ENCODE measurements at regions not wholly inside any gene's neighbourhood (a gene's known extent, or its start where the extent isn't known, plus 50 kb on each side); places are given as distances from the start of the nearest gene placed in this dataset.

DNA sequence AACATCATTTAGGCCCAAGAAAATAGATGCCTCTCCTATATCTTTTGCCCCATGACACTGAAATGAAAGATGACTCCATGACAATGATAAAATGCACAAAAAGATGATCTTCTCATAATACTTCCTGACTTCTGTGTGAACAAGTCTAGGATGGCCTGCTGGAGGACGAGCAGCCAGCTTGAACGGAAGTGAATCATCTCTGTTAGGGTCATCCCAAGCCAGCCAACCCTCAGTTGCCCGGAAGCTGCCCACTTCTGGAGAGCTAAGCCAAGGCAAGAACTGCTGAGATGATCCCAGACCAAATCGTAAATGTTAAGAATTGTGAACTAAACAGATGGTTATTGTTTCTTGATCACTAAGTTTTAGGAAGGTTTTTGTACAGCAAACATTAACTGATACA, 249.7 kb upstream of the HS3ST5 start:
- Histone ChIP-seq H3K4me3 (ENCODE audit: low read length in 2 of 2) (no peak overlapping the region), H3K36me3 (ENCODE audit: control insufficient read depth in 2 of 2, insufficient read depth in 2 of 2, low read length in 2 of 2) (no peaks in the 10 kb centered on the region), H3K27me3 (ENCODE audit: control insufficient read depth in 1 of 2, insufficient read depth in 2 of 2, low read length in 2 of 2) (no peaks in the 10 kb centered on the region), H3K9me3 (ENCODE audit: control insufficient read depth in 2 of 2, low read length in 2 of 2) (no peaks in the 10 kb centered on the region), H3K9ac (ENCODE audit: low read length in 2 of 2) (no peak overlapping the region), H3K4me1 (ENCODE audit: control insufficient read depth, insufficient read depth, low read length) (no peaks in the 10 kb centered on the region), H3K27ac (ENCODE audit: low read length) (no peak overlapping the region)

DNA sequence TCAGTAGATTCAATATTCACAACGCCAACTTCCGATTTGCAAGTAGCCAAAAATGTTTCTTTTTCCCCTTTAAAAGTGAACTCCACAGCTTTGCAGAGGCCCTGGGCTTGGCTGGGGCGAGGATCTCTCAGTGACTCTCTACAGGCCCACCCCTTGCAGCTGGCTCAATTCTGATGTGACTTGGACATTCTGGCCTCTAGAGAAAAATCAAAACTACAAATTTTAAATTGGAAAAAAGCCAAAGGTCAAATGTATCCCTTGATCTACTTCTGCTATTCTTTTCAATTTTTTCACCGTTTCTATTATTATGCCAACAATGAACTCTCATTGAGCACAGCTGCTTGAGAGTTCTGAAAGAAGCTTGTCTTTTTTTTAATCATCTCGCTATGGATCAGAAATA, 245.9 kb upstream of the HS3ST5 start:
- Histone ChIP-seq H3K27me3 (ENCODE audit: control insufficient read depth in 1 of 2, insufficient read depth in 2 of 2, low read length in 2 of 2) (no peaks in the 10 kb centered on the region), H3K4me1 (ENCODE audit: control insufficient read depth, insufficient read depth, low read length) (no peaks in the 10 kb centered on the region), H3K9me3 (ENCODE audit: control insufficient read depth in 2 of 2, low read length in 2 of 2) (no peaks in the 10 kb centered on the region), H3K36me3 (ENCODE audit: control insufficient read depth in 2 of 2, insufficient read depth in 2 of 2, low read length in 2 of 2) (no peaks in the 10 kb centered on the region), H3K27ac (ENCODE audit: low read length) (no peak overlapping the region), H3K4me3 (ENCODE audit: low read length in 2 of 2) (no peak overlapping the region), H3K9ac (ENCODE audit: low read length in 2 of 2) (no peak overlapping the region)

DNA sequence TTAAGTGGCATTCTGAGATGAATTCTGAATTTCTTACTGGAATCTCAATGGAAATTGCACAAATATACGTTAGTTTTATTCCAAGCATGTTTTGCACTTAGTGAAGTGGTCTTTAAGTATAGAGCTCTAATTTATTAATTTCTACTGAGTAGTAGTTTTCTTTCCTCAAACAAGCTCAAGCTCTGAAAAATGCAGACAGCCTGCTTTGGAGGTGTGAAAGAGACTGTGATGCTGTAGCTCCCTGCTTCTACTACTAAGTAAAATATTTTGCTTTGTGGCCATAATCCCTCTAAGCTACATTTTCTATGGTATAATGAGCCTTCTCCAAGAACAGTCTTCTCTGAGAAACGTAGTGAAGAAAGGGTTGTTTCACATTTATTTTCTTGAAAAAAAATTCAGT, 243.5 kb upstream of the HS3ST5 start:
- Histone ChIP-seq H3K27me3 (ENCODE audit: control insufficient read depth in 1 of 2, insufficient read depth in 2 of 2, low read length in 2 of 2) (no peaks in the 10 kb centered on the region), H3K36me3 (ENCODE audit: control insufficient read depth in 2 of 2, insufficient read depth in 2 of 2, low read length in 2 of 2) (no peaks in the 10 kb centered on the region), H3K27ac (ENCODE audit: low read length) (no peak overlapping the region), H3K4me3 (ENCODE audit: low read length in 2 of 2) (no peak overlapping the region), H3K9ac (ENCODE audit: low read length in 2 of 2) (no peak overlapping the region), H3K4me1 (ENCODE audit: control insufficient read depth, insufficient read depth, low read length) (no peaks in the 10 kb centered on the region), H3K9me3 (ENCODE audit: control insufficient read depth in 2 of 2, low read length in 2 of 2) (no peaks in the 10 kb centered on the region)

DNA sequence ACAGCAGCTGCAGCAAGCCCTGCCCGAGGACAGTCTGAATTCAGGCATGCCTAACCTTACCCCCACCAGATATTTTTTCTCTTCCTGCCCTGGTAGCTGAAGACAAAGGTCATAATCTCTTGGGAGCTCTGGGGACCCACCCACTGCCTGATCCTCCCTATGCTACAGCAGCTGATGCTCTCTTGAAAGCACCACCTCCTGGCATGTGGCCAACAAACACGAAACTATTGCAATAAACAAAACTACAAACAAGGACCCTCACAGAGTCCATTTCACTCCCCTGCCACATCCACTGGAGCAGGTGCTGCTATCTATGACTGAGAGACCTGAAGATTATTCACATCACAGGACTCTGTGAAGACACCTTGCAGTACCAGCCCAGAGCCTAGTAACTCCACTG, 238.5 kb upstream of the HS3ST5 start:
- Histone ChIP-seq H3K27me3 (ENCODE audit: control insufficient read depth in 1 of 2, insufficient read depth in 2 of 2, low read length in 2 of 2) (no peaks in the 10 kb centered on the region), H3K27ac (ENCODE audit: low read length) (no peak overlapping the region), H3K9me3 (ENCODE audit: control insufficient read depth in 2 of 2, low read length in 2 of 2) (peaks cover 0 to 3% of the 10 kb centered on the region in 2 donors), H3K4me1 (ENCODE audit: control insufficient read depth, insufficient read depth, low read length) (no peaks in the 10 kb centered on the region), H3K36me3 (ENCODE audit: control insufficient read depth in 2 of 2, insufficient read depth in 2 of 2, low read length in 2 of 2) (no peaks in the 10 kb centered on the region), H3K9ac (ENCODE audit: low read length in 2 of 2) (no peak overlapping the region), H3K4me3 (ENCODE audit: low read length in 2 of 2) (no peak overlapping the region)

DNA sequence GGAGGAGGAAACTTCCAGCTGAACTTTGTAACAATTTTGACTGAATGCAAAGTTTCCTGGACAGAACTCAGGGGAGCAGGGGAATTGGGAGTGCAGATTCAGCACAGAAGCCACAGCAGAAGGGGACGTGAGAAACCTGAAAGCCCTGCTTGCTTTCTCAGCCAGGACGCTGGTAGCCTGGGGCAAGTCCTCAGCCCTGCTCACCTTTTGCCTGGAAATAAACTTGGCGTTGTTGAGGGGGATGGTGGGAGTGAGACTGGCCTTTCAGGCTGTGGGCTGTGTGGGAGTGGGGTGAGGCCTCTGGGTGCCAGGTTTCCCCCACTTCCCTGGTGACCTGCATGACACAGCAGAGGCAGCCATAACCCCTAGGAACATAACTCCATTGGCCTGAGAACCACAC, 238.1 kb upstream of the HS3ST5 start:
- Histone ChIP-seq H3K4me1 (ENCODE audit: control insufficient read depth, insufficient read depth, low read length) (no peaks in the 10 kb centered on the region), H3K27ac (ENCODE audit: low read length) (no peak overlapping the region), H3K36me3 (ENCODE audit: control insufficient read depth in 2 of 2, insufficient read depth in 2 of 2, low read length in 2 of 2) (no peaks in the 10 kb centered on the region), H3K27me3 (ENCODE audit: control insufficient read depth in 1 of 2, insufficient read depth in 2 of 2, low read length in 2 of 2) (no peaks in the 10 kb centered on the region), H3K9ac (ENCODE audit: low read length in 2 of 2) (no peak overlapping the region), H3K9me3 (ENCODE audit: control insufficient read depth in 2 of 2, low read length in 2 of 2) (peaks cover 0 to 3% of the 10 kb centered on the region in 2 donors), H3K4me3 (ENCODE audit: low read length in 2 of 2) (no peak overlapping the region)

DNA sequence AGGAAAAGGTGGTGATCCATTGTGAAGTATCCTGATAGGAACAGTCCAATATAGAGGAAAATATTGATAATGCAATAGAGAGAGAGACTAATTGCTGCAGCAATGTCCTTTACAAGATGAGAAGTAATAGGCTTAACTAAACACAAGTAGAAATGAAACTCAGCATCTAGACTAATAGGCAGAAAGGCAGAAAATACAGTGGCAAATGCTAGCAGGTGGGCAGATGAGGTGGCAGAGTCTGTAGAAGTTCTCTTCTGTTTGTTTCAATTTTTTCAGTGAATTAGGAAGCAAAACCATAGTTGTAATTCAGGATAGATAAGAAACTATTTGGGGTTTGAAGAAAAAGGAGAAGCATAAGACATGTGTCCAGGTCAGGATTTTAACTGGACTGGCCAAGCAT, 236.7 kb upstream of the HS3ST5 start:
- Histone ChIP-seq H3K4me3 (ENCODE audit: low read length in 2 of 2) (no peak overlapping the region), H3K9me3 (ENCODE audit: control insufficient read depth in 2 of 2, low read length in 2 of 2) (peaks cover 0 to 3% of the 10 kb centered on the region in 2 donors), H3K4me1 (ENCODE audit: control insufficient read depth, insufficient read depth, low read length) (no peaks in the 10 kb centered on the region), H3K27me3 (ENCODE audit: control insufficient read depth in 1 of 2, insufficient read depth in 2 of 2, low read length in 2 of 2) (no peaks in the 10 kb centered on the region), H3K36me3 (ENCODE audit: control insufficient read depth in 2 of 2, insufficient read depth in 2 of 2, low read length in 2 of 2) (no peaks in the 10 kb centered on the region), H3K9ac (ENCODE audit: low read length in 2 of 2) (no peak overlapping the region), H3K27ac (ENCODE audit: low read length) (no peak overlapping the region)

DNA sequence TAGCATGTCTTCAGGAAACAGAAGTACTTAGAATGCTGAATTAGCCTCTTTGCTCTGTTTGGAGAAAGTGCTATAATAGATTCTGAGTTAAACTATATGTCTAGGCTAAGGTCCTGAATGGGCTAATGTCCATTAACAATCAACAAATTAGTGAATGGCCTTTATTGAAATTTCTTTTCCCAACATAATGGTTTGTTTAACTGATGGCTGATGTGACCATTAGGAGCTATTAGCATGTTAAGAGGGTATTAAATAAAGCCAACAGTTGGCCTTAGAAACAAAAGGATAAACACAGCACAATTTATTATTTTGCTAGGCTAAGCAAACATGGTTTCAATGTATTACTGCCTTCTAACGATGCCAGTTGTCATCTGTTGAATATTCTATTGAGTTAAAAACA, 234.3 kb upstream of the HS3ST5 start:
- Histone ChIP-seq H3K4me3 (ENCODE audit: low read length in 2 of 2) (no peak overlapping the region), H3K27ac (ENCODE audit: low read length) (no peak overlapping the region), H3K27me3 (ENCODE audit: control insufficient read depth in 1 of 2, insufficient read depth in 2 of 2, low read length in 2 of 2) (no peaks in the 10 kb centered on the region), H3K36me3 (ENCODE audit: control insufficient read depth in 2 of 2, insufficient read depth in 2 of 2, low read length in 2 of 2) (no peaks in the 10 kb centered on the region), H3K9me3 (ENCODE audit: control insufficient read depth in 2 of 2, low read length in 2 of 2) (peaks cover 0 to 3% of the 10 kb centered on the region in 2 donors), H3K4me1 (ENCODE audit: control insufficient read depth, insufficient read depth, low read length) (no peaks in the 10 kb centered on the region), H3K9ac (ENCODE audit: low read length in 2 of 2) (no peak overlapping the region)

DNA sequence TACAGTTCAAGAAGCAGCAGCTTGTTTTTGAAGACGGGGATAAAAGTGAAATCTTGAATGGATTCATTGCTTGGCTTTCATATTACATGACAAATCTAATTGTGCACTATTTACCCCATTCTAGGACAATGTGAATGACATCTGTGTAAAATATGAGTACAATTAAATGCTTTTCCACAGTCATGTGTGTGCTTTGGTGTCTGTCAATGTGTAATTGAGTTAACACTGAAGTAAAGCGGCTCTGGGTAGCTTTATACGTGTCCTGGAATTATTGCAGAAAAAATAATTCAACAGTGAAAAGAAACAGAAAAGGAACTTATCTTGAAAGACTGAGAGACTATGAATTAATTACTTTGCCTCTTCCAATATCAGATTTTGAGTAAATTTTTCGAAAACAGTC, 233.5 kb upstream of the HS3ST5 start:
- Histone ChIP-seq H3K4me3 (ENCODE audit: low read length in 2 of 2) (no peak overlapping the region), H3K9me3 (ENCODE audit: control insufficient read depth in 2 of 2, low read length in 2 of 2) (peaks cover 0 to 3% of the 10 kb centered on the region in 2 donors)

DNA sequence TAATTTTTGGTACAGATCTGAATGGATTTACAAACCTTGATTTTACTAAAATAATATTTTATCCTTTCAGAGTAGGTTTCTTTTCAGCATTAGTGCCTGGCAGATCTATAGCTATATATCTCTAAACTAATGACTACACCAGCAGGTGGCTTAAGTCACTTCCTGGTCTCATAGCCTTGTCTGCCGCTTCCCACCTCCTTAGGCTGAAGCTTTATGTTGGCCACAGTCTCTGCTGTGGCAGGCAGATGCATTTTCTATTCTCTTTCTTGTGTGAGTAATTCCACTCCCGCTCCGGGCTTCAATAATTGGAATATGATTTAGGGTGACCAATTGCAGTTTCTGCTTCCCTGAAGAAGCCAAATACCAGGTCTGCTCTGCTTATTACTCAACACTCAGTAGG, 226.8 kb upstream of the HS3ST5 start:
- no peak overlapping the region for H3K4me3 ChIP-seq (ENCODE audit: low read length in 2 of 2)
- no peaks in the 10 kb centered on the region for H3K27me3 ChIP-seq (ENCODE audit: control insufficient read depth in 1 of 2, insufficient read depth in 2 of 2, low read length in 2 of 2)
- no peaks in the 10 kb centered on the region for H3K36me3 ChIP-seq (ENCODE audit: control insufficient read depth in 2 of 2, insufficient read depth in 2 of 2, low read length in 2 of 2)
- H3K9ac ChIP-seq (ENCODE audit: low read length in 2 of 2) = no peak overlapping the region
- H3K27ac ChIP-seq (ENCODE audit: low read length) = no peak overlapping the region
- no peaks in the 10 kb centered on the region for H3K4me1 ChIP-seq (ENCODE audit: control insufficient read depth, insufficient read depth, low read length)
- H3K9me3 ChIP-seq (ENCODE audit: control insufficient read depth in 2 of 2, low read length in 2 of 2) = no peaks in the 10 kb centered on the region

More for the DNA sequence above, 233.5 kb upstream of the HS3ST5 start:
- Histone ChIP-seq H3K36me3 (ENCODE audit: control insufficient read depth in 2 of 2, insufficient read depth in 2 of 2, low read length in 2 of 2) (no peaks in the 10 kb centered on the region), H3K9ac (ENCODE audit: low read length in 2 of 2) (no peak overlapping the region), H3K27ac (ENCODE audit: low read length) (no peak overlapping the region), H3K27me3 (ENCODE audit: control insufficient read depth in 1 of 2, insufficient read depth in 2 of 2, low read length in 2 of 2) (no peaks in the 10 kb centered on the region), H3K4me1 (ENCODE audit: control insufficient read depth, insufficient read depth, low read length) (no peaks in the 10 kb centered on the region)

DNA sequence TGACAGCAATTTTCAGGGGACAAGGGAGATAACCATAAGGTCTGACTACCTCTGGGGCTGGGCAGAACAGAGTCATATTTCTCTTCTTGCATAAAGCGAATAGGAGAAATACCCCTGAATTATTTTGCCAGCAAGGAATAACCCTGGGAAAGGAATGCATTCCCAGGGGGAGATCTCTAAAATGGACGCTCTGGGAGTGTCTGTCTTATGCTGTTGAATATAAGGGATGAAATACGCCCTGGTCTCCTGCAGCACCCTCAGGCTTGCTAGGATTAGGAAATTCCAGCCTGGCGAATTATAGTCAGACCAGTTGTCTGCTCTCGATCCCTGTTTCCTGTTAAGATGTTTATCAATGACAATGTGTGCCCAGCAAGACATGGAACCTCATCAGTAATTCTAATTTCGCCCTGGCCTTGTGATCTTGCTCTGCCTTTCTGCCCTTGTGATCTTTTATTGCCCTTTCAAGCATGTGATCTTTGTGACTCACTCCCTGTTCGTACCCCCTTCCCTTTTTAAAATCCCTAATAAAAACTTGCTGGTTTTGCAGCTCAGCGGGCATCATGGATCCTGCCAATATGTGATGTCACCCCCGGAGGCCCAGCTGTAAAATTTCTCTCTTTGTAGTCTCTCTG, 221.6 kb upstream of the HS3ST5 start:
- H3K9ac ChIP-seq (ENCODE audit: low read length in 2 of 2) = no peak overlapping the region
- no peak overlapping the region for H3K4me3 ChIP-seq (ENCODE audit: low read length in 2 of 2)
- H3K36me3 ChIP-seq (ENCODE audit: control insufficient read depth in 2 of 2, insufficient read depth in 2 of 2, low read length in 2 of 2) = no peaks in the 10 kb centered on the region
- H3K9me3 ChIP-seq (ENCODE audit: control insufficient read depth in 2 of 2, low read length in 2 of 2) = no peaks in the 10 kb centered on the region
- H3K4me1 ChIP-seq (ENCODE audit: control insufficient read depth, insufficient read depth, low read length) = no peaks in the 10 kb centered on the region
- H3K27me3 ChIP-seq (ENCODE audit: control insufficient read depth in 1 of 2, insufficient read depth in 2 of 2, low read length in 2 of 2) = no peaks in the 10 kb centered on the region
- no peak overlapping the region for H3K27ac ChIP-seq (ENCODE audit: low read length)

DNA sequence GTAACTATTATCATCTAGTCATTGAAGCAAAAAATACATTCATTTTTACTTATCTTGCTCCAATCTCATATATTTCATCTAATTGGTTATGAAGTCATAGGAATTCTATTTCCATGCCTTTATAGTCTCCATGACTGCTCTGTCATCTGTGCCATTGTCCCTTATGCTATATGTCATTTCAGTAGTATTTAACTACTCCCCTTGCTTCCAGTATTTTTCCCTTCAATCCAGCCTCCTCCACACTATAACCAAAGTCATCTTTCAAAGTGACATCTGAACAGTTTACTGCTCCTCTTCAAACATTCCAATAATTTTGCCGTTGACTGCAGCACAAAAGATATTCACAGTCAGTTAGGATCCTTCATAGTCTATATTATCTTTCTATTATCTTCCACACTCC, 216.6 kb upstream of the HS3ST5 start:
- no peak overlapping the region for H3K9ac ChIP-seq (ENCODE audit: low read length in 2 of 2)
- no peaks in the 10 kb centered on the region for H3K27me3 ChIP-seq (ENCODE audit: control insufficient read depth in 1 of 2, insufficient read depth in 2 of 2, low read length in 2 of 2)
- H3K4me3 ChIP-seq (ENCODE audit: low read length in 2 of 2) = no peak overlapping the region
- no peaks in the 10 kb centered on the region for H3K36me3 ChIP-seq (ENCODE audit: control insufficient read depth in 2 of 2, insufficient read depth in 2 of 2, low read length in 2 of 2)
- H3K27ac ChIP-seq (ENCODE audit: low read length) = no peak overlapping the region
- no peaks in the 10 kb centered on the region for H3K9me3 ChIP-seq (ENCODE audit: control insufficient read depth in 2 of 2, low read length in 2 of 2)
- H3K4me1 ChIP-seq (ENCODE audit: control insufficient read depth, insufficient read depth, low read length) = no peaks in the 10 kb centered on the region

Data from stomach smooth muscle (tissue), 2 donors.